H9 (cell line): ENCODE measurements at regions not wholly inside any gene's neighbourhood (a gene's known extent, or its start where the extent isn't known, plus 50 kb on each side); places are given as distances from the start of the nearest gene placed in this dataset.

Experiments
- DNase-seq: peaks from one replicate; pipeline ENCODE4 v3.0.0-alpha.2; 2017
- H2AFZ ChIP-seq: one replicate; pipeline ENCODE4 v1.6.1; 2013; ENCODE audit warnings: mild to moderate bottlenecking, low read length, control low read depth, moderate library complexity
- H2AK5ac ChIP-seq: 2 replicates; pipeline ENCODE4 v1.6.1; 2013; ENCODE audit warnings: low read length, control low read depth, mixed read lengths; ENCODE audit not compliant: insufficient read length
- H2BK120ac ChIP-seq: one replicate; pipeline ENCODE4 v1.6.1; 2013; ENCODE audit warnings: low read depth, mild to moderate bottlenecking, low read length, control low read depth, inconsistent platforms; ENCODE audit not compliant: poor library complexity, severe bottlenecking
- H2BK12ac ChIP-seq: 2 replicates; pipeline ENCODE4 v1.6.1; 2013; ENCODE audit warnings: low read length, control low read depth, mixed read lengths, low read depth; ENCODE audit not compliant: insufficient read length
- H2BK15ac ChIP-seq: 2 replicates; pipeline ENCODE4 v1.6.1; 2013; ENCODE audit warnings: low read depth, low read length, control low read depth
- H2BK20ac ChIP-seq: one replicate; pipeline ENCODE4 v1.6.1; 2013; ENCODE audit warnings: low read depth, mild to moderate bottlenecking, low read length, control low read depth, inconsistent platforms; ENCODE audit not compliant: poor library complexity, severe bottlenecking
- H2BK5ac ChIP-seq: 2 replicates; pipeline ENCODE4 v1.6.1; 2013; ENCODE audit warnings: low read length, control low read depth, mixed read lengths; ENCODE audit not compliant: insufficient read length
- H3K14ac ChIP-seq: 2 replicates; pipeline ENCODE4 v1.6.1; 2013; ENCODE audit warnings: low read length, control low read depth; ENCODE audit not compliant: insufficient read depth
- H3K18ac ChIP-seq: 2 replicates; pipeline ENCODE4 v1.6.1; 2013; ENCODE audit warnings: low read depth, mild to moderate bottlenecking, mixed read lengths, low read length, control low read depth; ENCODE audit not compliant: insufficient read length
- H3K23ac ChIP-seq: 2 replicates; pipeline ENCODE4 v1.6.1; 2013; ENCODE audit warnings: low read length, control low read depth, mixed read lengths, low read depth; ENCODE audit not compliant: insufficient read length
- H3K23me2 ChIP-seq: 2 replicates; pipeline ENCODE4 v1.6.1; 2013; ENCODE audit warnings: low read depth, mild to moderate bottlenecking, mixed read lengths, low read length, control low read depth; ENCODE audit not compliant: insufficient read length, poor library complexity, severe bottlenecking
- H3K27ac ChIP-seq: 2 replicates; pipeline ENCODE4 v1.5.1; 2013; ENCODE audit warnings: low read length, control low read depth, mixed read lengths, low read depth; ENCODE audit not compliant: insufficient read length
- H3K27me3 ChIP-seq: 2 replicates; pipeline ENCODE4 v1.6.1; 2013; ENCODE audit warnings: low read length, control low read depth, inconsistent platforms; ENCODE audit not compliant: insufficient read depth
- H3K4ac ChIP-seq: 2 replicates; pipeline ENCODE4 v1.6.1; 2013; ENCODE audit warnings: low read depth, mild to moderate bottlenecking, control low read depth, inconsistent platforms, low read length, moderate library complexity
- H3K4me1 ChIP-seq: 2 replicates; pipeline ENCODE4 v1.6.1; 2013; ENCODE audit warnings: low read length, control low read depth, inconsistent platforms; ENCODE audit not compliant: insufficient read depth
- H3K4me2 ChIP-seq: 2 replicates; pipeline ENCODE4 v1.6.1; 2013; ENCODE audit warnings: low read length, control low read depth, mixed read lengths; ENCODE audit not compliant: insufficient read length, insufficient read depth
- H3K56ac ChIP-seq: 2 replicates; pipeline ENCODE4 v1.6.1; 2013; ENCODE audit warnings: low read depth, mild to moderate bottlenecking, mixed read lengths, low read length, control low read depth; ENCODE audit not compliant: insufficient read length
- H3K79me1 ChIP-seq: 2 replicates; pipeline ENCODE4 v1.6.1; 2013; ENCODE audit warnings: low read depth, mild to moderate bottlenecking, moderate library complexity, low read length, control low read depth, inconsistent platforms; ENCODE audit not compliant: insufficient read depth, poor library complexity, severe bottlenecking
- H3K79me2 ChIP-seq: 2 replicates; pipeline ENCODE4 v1.6.1; 2013; ENCODE audit warnings: low read length, control low read depth, inconsistent platforms; ENCODE audit not compliant: insufficient read depth
- H3K9ac ChIP-seq: 2 replicates; pipeline ENCODE4 v1.6.1; 2013; ENCODE audit warnings: low read length, control low read depth, mixed read lengths; ENCODE audit not compliant: insufficient read length; ENCODE audit errors: extremely low read depth
- H3K9me3 ChIP-seq: one replicate; pipeline ENCODE4 v1.6.1; 2013; ENCODE audit warnings: low read depth, low read length, inconsistent platforms; ENCODE audit not compliant: control insufficient read depth
- H3T11ph ChIP-seq: one replicate; pipeline ENCODE4 v1.6.1; 2013; ENCODE audit warnings: mild to moderate bottlenecking, low read length, control low read depth, inconsistent platforms
- H4K20me1 ChIP-seq: one replicate; pipeline ENCODE4 v1.6.1; 2013; ENCODE audit not compliant: control insufficient read depth, insufficient read length, insufficient read depth
- H4K5ac ChIP-seq: 2 replicates; pipeline ENCODE4 v1.6.1; 2013; ENCODE audit warnings: low read depth, mild to moderate bottlenecking, mixed read lengths, low read length, control low read depth; ENCODE audit not compliant: insufficient read length
- H4K8ac ChIP-seq: replicated peaks from 2 replicates; pipeline ENCODE4 v1.6.1; 2013; ENCODE audit warnings: low read length, control low read depth, mixed read lengths, low read depth; ENCODE audit not compliant: insufficient read length
- H4K91ac ChIP-seq: 2 replicates; pipeline ENCODE4 v1.6.1; 2013; ENCODE audit warnings: low read depth, mild to moderate bottlenecking, moderate library complexity, mixed read lengths, low read length, control low read depth; ENCODE audit not compliant: insufficient read length
- H3K27ac Mint-ChIP-seq, 3 experiments: 2 replicates in 2 of 3; 3 replicates in 1 of 3; pipeline ENCODE4 v1.8.0; 2020 to 2021; ENCODE audit warnings: mixed read lengths in 3 of 3, mild to moderate bottlenecking in 1 of 3, moderate library complexity in 1 of 3
- H3K27me3 Mint-ChIP-seq: 2 replicates; pipeline ENCODE4 v1.8.0; 2021; ENCODE audit warnings: low read depth, mild to moderate bottlenecking, moderate library complexity, mixed read lengths
- H3K36me3 Mint-ChIP-seq, 3 experiments: 2 replicates in 2 of 3; 3 replicates in 1 of 3; pipeline ENCODE4 v1.8.0; 2020 to 2021; ENCODE audit warnings: low read depth in 3 of 3, mixed read lengths in 3 of 3; ENCODE audit not compliant: insufficient read depth in 1 of 3
- H3K4me1 Mint-ChIP-seq, 2 experiments: 2 replicates each; pipeline ENCODE4 v1.8.0; 2020; ENCODE audit warnings: mixed read lengths in 2 of 2
- H3K4me3 Mint-ChIP-seq, 2 experiments: 2 replicates in 1 of 2; 3 replicates in 1 of 2; pipeline ENCODE4 v1.8.0; 2020 to 2021; ENCODE audit warnings: mild to moderate bottlenecking in 2 of 2, mixed read lengths in 2 of 2, moderate library complexity in 1 of 2
- H3K9me3 Mint-ChIP-seq, 2 experiments: 2 replicates in 1 of 2; 3 replicates in 1 of 2; pipeline ENCODE4 v1.8.0; 2020; ENCODE audit warnings: mild to moderate bottlenecking in 2 of 2, mixed read lengths in 2 of 2, moderate library complexity in 1 of 2
- CTCF ChIP-seq: fragments of 200-600 bp; sonication (generic); conservative IDR thresholded peaks from 3 replicates; pipeline ENCODE4 v1.8.0; 2021; ENCODE audit warnings: antibody characterized with exemption, mild to moderate bottlenecking
- WGBS: extraction: QIAGEN DNeasy Blood & Tissue Kit; methylation state at CpG from one replicate; pipeline ENCODE4 v1.1.7; 2013; ENCODE audit warnings: missing lambda C conversion rate, low lambda C conversion rate, mixed read lengths; ENCODE audit not compliant: insufficient read length; ENCODE audit errors: extremely low coverage; 5-methylcytosine and 5-hydroxymethylcytosine counted together

GRCh38 chr13:88670509-88670908 lies 999.3 kb downstream of the SLITRK5 start:
- no peaks in the 10 kb centered on the region for H3K4me1 ChIP-seq
- no peak overlapping the region for H3K9ac ChIP-seq
- H3K27ac ChIP-seq, result no peak overlapping the region
- no peaks in the 10 kb centered on the region for H3K9me3 ChIP-seq
- no peak overlapping the region for H2BK20ac ChIP-seq
- H3K56ac ChIP-seq, result no peak overlapping the region
- H3K79me2 ChIP-seq, result no peaks in the 10 kb centered on the region
- H4K20me1 ChIP-seq, result no peaks in the 10 kb centered on the region
- no peak overlapping the region for H2BK120ac ChIP-seq
- no peak overlapping the region for H4K5ac ChIP-seq
- no peak overlapping the region for H2AK5ac ChIP-seq
- H3K14ac ChIP-seq, result no peak overlapping the region
- H2BK5ac ChIP-seq, result no peak overlapping the region
- DNase-seq, result no peak
- H2AFZ ChIP-seq, result no peak overlapping the region
- no peak overlapping the region for H4K8ac ChIP-seq
- Mint-ChIP-seq H3K4me1 (no peaks in the 10 kb centered on the region), H3K27me3 (no peaks in the 10 kb centered on the region), H3K9me3 (no peaks in the 10 kb centered on the region), H3K27ac (no peak overlapping the region), H3K36me3 (no peaks in the 10 kb centered on the region), H3K4me3 (no peak overlapping the region)
- H3K23me2 ChIP-seq, result no peaks in the 10 kb centered on the region
- H2BK12ac ChIP-seq, result no peak overlapping the region
- H3K4me2 ChIP-seq, result no peak overlapping the region
- no peak overlapping the region for H3T11ph ChIP-seq
- no peak overlapping the region for H2BK15ac ChIP-seq
- no peak overlapping the region for H3K18ac ChIP-seq
- H3K79me1 ChIP-seq, result no peaks in the 10 kb centered on the region
- no CpG with 5 or more reads among the region's 1 CpG for WGBS
- H3K23ac ChIP-seq, result no peak overlapping the region
- H3K27me3 ChIP-seq, result no peaks in the 10 kb centered on the region
- no peak overlapping the region for H4K91ac ChIP-seq
- TF ChIP-seq CTCF, result no peak
- no peak overlapping the region for H3K4ac ChIP-seq
